Trophoblast cell (in vitro differentiated cells and primary cell): ENCODE measurements at regions not wholly inside any gene's neighbourhood (a gene's known extent, or its start where the extent isn't known, plus 50 kb on each side); places are given as distances from the start of the nearest gene placed in this dataset.
A peak's percentile ranks its signal among the peaks of the same experiment; 100 is the strongest.

Source experiments
- DNase-seq, 2 donors: peaks; one replicate each; pipeline ENCODE4 v3.0.0-alpha.2; 2016
- H2AFZ ChIP-seq: 2 replicates; pipeline ENCODE4 v1.6.1; 2013; ENCODE audit warnings: low read length, moderate library complexity, mild to moderate bottlenecking; ENCODE audit not compliant: insufficient read depth, poor library complexity
- H2AK5ac ChIP-seq: 2 replicates; pipeline ENCODE4 v1.6.1; 2013; ENCODE audit warnings: mild to moderate bottlenecking, low read length
- H2BK120ac ChIP-seq: 2 replicates; pipeline ENCODE4 v1.6.1; 2013; ENCODE audit warnings: low read length, mild to moderate bottlenecking, moderate library complexity; ENCODE audit not compliant: insufficient read depth, poor library complexity
- H2BK12ac ChIP-seq: 2 replicates; pipeline ENCODE4 v1.6.1; 2013; ENCODE audit warnings: mild to moderate bottlenecking, low read length, moderate library complexity
- H2BK5ac ChIP-seq: 2 replicates; pipeline ENCODE4 v1.6.1; 2013; ENCODE audit warnings: low read length, low read depth, moderate library complexity, mild to moderate bottlenecking; ENCODE audit not compliant: poor library complexity
- H3K14ac ChIP-seq: 2 replicates; pipeline ENCODE4 v1.6.1; 2013; ENCODE audit warnings: mild to moderate bottlenecking, low read length
- H3K18ac ChIP-seq: 2 replicates; pipeline ENCODE4 v1.6.1; 2013; ENCODE audit warnings: mild to moderate bottlenecking, low read length
- H3K23ac ChIP-seq: 2 replicates; pipeline ENCODE4 v1.6.1; 2013; ENCODE audit warnings: low read length
- H3K27ac ChIP-seq: 2 replicates; pipeline ENCODE4 v1.5.1; 2013; ENCODE audit warnings: low read depth, mild to moderate bottlenecking, inconsistent platforms, low read length, moderate library complexity
- H3K27me3 ChIP-seq: 2 replicates; pipeline ENCODE4 v1.6.1; 2013; ENCODE audit warnings: inconsistent platforms, mild to moderate bottlenecking, low read length, moderate library complexity; ENCODE audit not compliant: insufficient read depth
- H3K36me3 ChIP-seq, 2 experiments: 1 replicate in 1 of 2; 2 replicates in 1 of 2; pipeline ENCODE4 v1.6.1; 2013; ENCODE audit warnings: low read length in 2 of 2, mild to moderate bottlenecking in 2 of 2, moderate library complexity in 1 of 2; ENCODE audit not compliant: insufficient read depth in 2 of 2, control insufficient read depth in 1 of 2
- H3K4ac ChIP-seq: 2 replicates; pipeline ENCODE4 v1.6.1; 2013; ENCODE audit warnings: low read depth, mild to moderate bottlenecking, low read length, moderate library complexity
- H3K4me1 ChIP-seq, 2 experiments: 1 replicate in 1 of 2; 2 replicates in 1 of 2; pipeline ENCODE4 v1.6.1; 2013; ENCODE audit warnings: low read length in 2 of 2, mild to moderate bottlenecking in 2 of 2, moderate library complexity in 1 of 2; ENCODE audit not compliant: insufficient read depth in 2 of 2, control insufficient read depth in 1 of 2
- H3K4me2 ChIP-seq: 2 replicates; pipeline ENCODE4 v1.6.1; 2013; ENCODE audit warnings: inconsistent platforms, mild to moderate bottlenecking, low read length, moderate library complexity
- H3K4me3 ChIP-seq: 2 replicates; pipeline ENCODE4 v1.5.1; 2013; ENCODE audit warnings: mild to moderate bottlenecking, low read depth, low read length, inconsistent platforms
- H3K79me1 ChIP-seq: one replicate; pipeline ENCODE4 v1.6.1; 2013; ENCODE audit warnings: low read length
- H3K79me2 ChIP-seq: 2 replicates; pipeline ENCODE4 v1.6.1; 2013; ENCODE audit warnings: low read length, mild to moderate bottlenecking; ENCODE audit not compliant: control insufficient read depth, insufficient read depth, poor library complexity
- H3K9ac ChIP-seq: 2 replicates; pipeline ENCODE4 v1.6.1; 2013; ENCODE audit warnings: mild to moderate bottlenecking, low read length
- H3K9me3 ChIP-seq: 2 replicates; pipeline ENCODE4 v1.6.1; 2013; ENCODE audit warnings: low read depth, mild to moderate bottlenecking, control low read depth, inconsistent platforms, low read length; ENCODE audit not compliant: insufficient read depth
- H4K12ac ChIP-seq: 2 replicates; pipeline ENCODE4 v1.6.1; 2013; ENCODE audit warnings: low read depth, mild to moderate bottlenecking, low read length, moderate library complexity
- H4K8ac ChIP-seq: 2 replicates; pipeline ENCODE4 v1.6.1; 2013; ENCODE audit warnings: low read depth, mild to moderate bottlenecking, low read length, moderate library complexity
- H4K91ac ChIP-seq: one replicate; pipeline ENCODE4 v1.6.1; 2013; ENCODE audit warnings: low read depth, mild to moderate bottlenecking, low read length, moderate library complexity
- WGBS: extraction: QIAGEN DNeasy Blood & Tissue Kit; methylation state at CpG from one replicate; pipeline ENCODE4 v1.1.7; 2013; ENCODE audit warnings: missing lambda C conversion rate; ENCODE audit not compliant: insufficient read length, insufficient coverage; ENCODE audit errors: extremely low coverage; 5-methylcytosine and 5-hydroxymethylcytosine counted together

DNA sequence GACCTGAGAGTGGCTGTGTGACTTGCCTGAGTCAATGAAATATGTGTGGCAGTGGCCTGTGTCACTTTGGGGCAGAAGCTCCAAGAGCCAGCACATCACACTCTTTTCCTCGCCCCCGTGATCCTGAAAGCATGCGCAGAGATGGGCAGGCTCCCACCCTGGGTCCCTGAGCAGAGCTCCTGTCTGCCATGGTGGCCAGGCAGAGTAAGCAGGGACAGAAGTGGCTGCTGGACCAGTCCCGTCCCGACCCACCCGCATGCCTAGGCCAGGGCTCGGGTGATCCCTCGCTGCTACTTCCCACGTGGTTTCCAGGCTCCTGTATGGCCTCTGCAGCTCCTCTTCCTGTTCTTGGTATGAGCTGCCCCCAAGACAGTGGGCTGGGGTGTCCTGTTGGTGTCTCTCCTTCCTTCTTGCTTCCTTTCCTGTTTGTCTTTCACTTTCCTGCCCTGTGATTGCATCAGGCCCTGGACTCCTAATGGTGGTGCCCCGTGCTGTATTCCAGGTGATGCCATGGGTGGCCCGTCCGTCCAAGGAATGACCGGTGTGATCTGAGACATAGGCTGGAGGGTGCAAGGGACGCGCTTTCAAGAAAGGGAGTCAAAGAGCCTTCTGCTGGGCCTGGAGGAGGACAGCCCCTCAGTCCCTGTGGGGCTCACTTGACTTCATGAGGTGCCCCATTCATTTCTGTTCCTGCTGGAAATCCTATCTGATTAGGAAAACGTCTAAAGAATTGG is 71.4 kb upstream of the SHH start:
- H3K79me1 ChIP-seq: no peaks in the 10 kb centered on the region
- H4K8ac ChIP-seq: no peak overlapping the region
- no peak overlapping the region for H3K4ac ChIP-seq
- no peak overlapping the region for H3K9ac ChIP-seq
- no peaks in the 10 kb centered on the region for H3K36me3 ChIP-seq
- no peak overlapping the region for H3K18ac ChIP-seq
- H3K79me2 ChIP-seq: no peaks in the 10 kb centered on the region
- no peak overlapping the region for H2BK120ac ChIP-seq
- no peaks in the 10 kb centered on the region for H3K27me3 ChIP-seq
- DNase-seq: no peak
- H3K4me3 ChIP-seq: no peak overlapping the region
- H3K23ac ChIP-seq: no peak overlapping the region
- no peak overlapping the region for H2AK5ac ChIP-seq
- no peak overlapping the region for H2AFZ ChIP-seq
- H3K4me2 ChIP-seq: no peak overlapping the region
- H4K12ac ChIP-seq: no peak overlapping the region
- WGBS: no CpG with 5 or more reads among the region's 16 CpGs
- H3K27ac ChIP-seq: no peak overlapping the region
- no peak overlapping the region for H3K14ac ChIP-seq
- H3K9me3 ChIP-seq: peaks cover 3% of the 10 kb centered on the region
- no peak overlapping the region for H4K91ac ChIP-seq
- H2BK12ac ChIP-seq: no peak overlapping the region
- no peak overlapping the region for H2BK5ac ChIP-seq
- no peaks in the 10 kb centered on the region for H3K4me1 ChIP-seq

DNA sequence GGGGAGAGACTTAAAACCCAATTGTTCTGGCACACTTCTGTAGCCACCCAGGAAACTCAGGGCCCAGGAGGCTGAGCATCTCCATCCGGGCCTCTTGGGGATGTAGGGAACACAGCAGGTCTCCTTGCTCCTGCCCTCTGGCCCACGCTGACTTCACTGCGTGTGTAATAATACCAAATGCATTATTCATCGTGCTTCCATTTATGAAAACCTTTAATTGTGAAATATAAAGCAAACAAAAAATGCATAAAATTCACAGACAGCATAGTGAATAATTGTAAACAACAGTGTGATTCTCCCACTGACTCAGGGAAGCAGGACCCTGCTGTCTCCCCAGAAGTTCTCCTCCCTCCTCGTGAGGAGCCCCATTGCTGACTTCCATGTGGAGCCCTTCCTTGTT is 70.3 kb upstream of the SHH start:
- Histone ChIP-seq H4K8ac (no peak overlapping the region), H3K27me3 (no peaks in the 10 kb centered on the region), H3K18ac (no peak overlapping the region)

DNA sequence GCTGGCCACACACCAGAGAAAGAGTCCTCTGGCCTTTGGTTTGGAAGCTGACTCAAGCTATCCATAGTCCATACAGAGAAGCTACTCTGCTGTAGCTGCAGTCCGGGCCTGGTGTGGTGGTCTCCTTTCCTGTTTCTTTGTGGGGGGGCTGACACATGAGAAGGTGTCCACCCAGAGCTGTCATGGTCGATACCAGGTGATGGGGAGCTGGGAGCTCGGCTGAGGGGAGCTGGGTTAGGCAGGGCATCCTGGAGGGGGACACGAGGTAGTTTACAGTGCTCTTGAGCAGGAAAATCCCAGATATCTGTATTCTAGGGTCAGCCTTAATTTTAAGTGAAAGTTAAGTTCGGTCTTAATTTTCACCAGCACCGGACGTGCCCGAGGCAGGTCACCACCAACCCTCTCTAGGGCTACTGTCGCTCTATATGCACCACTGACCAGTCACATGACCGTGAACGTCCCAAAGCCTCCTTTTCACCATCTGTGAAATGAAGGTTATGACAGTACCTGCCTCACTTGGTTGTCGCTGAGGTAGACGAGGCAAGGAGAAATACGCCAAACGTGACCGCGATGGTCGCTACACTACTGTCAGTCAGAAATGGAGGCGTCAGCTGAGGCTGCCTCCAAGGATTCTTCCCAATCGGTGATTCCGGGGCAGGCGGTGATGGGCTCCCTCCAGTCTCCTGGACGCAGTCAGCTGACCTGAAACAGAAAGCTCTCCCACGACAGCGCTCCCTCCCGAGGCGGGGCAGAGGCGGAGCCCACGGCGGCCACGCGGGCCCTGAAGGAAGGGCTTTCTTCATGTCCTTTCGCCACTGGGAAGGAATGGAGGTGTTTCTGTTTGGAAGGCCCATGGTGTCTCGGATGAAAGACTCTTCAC is 69.4 kb upstream of the SHH start:
- Histone ChIP-seq H3K4me2 (no peak overlapping the region), H3K4me3 (no peak overlapping the region), H3K9me3 (peaks cover 5% of the 10 kb centered on the region), H2AK5ac (no peak overlapping the region), H3K36me3 (no peaks in the 10 kb centered on the region), H3K9ac (no peak overlapping the region), H4K8ac (no peak overlapping the region), H3K79me2 (no peaks in the 10 kb centered on the region), H4K91ac (no peak overlapping the region), H3K79me1 (no peaks in the 10 kb centered on the region), H2BK5ac (no peak overlapping the region), H3K14ac (no peak overlapping the region), H3K4me1 (no peaks in the 10 kb centered on the region), H2BK120ac (no peak overlapping the region), H4K12ac (no peak overlapping the region), H2AFZ (no peak overlapping the region), H3K27ac (no peak overlapping the region), H3K27me3 (no peaks in the 10 kb centered on the region), H3K4ac (no peak overlapping the region), H3K18ac (no peak overlapping the region), H3K23ac (no peak overlapping the region), H2BK12ac (no peak overlapping the region)
- DNase-seq: no peak
- WGBS: no CpG with 5 or more reads among the region's 34 CpGs

More for the DNA sequence above, 70.3 kb upstream of the SHH start:
- no peak overlapping the region for H3K27ac ChIP-seq
- H4K91ac ChIP-seq: no peak overlapping the region
- no peak overlapping the region for H3K9ac ChIP-seq
- no peaks in the 10 kb centered on the region for H3K36me3 ChIP-seq
- no peak overlapping the region for H2BK5ac ChIP-seq
- no peak overlapping the region for H3K4me2 ChIP-seq
- H2BK120ac ChIP-seq: no peak overlapping the region
- H3K4ac ChIP-seq: no peak overlapping the region
- peak in 1 of 2 donors; percentile 12 for DNase-seq
- no peak overlapping the region for H2AFZ ChIP-seq
- no peak overlapping the region for H3K4me3 ChIP-seq
- WGBS: no CpG with 5 or more reads among the region's 5 CpGs
- no peaks in the 10 kb centered on the region for H3K4me1 ChIP-seq
- H3K79me2 ChIP-seq: no peaks in the 10 kb centered on the region
- H3K23ac ChIP-seq: no peak overlapping the region
- no peak overlapping the region for H4K12ac ChIP-seq
- no peak overlapping the region for H2AK5ac ChIP-seq
- H3K9me3 ChIP-seq: peaks cover 5% of the 10 kb centered on the region
- H3K79me1 ChIP-seq: no peaks in the 10 kb centered on the region
- H3K14ac ChIP-seq: no peak overlapping the region
- H2BK12ac ChIP-seq: no peak overlapping the region

DNA sequence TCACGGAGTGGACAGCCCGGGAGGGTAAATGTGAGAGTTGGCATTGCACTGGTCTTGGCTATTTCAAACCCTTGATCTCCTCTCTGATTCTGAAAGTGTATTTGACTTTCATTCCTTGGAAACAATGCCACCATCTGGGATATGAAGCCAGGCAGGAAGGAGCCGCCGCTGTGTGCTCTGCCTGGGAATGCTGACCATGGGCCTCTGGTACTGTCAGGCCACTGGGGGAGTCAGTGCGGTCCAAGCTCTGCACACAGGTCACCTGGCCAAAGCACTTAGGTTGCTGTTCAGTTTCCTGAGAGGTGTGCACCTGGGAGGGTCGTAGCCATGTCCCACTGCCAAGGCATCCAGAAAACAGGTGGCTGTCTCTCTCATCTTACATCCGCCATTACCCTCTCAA is 68.5 kb upstream of the SHH start:
- H3K14ac ChIP-seq: no peak overlapping the region
- H3K79me2 ChIP-seq: no peaks in the 10 kb centered on the region
- no peak overlapping the region for H4K91ac ChIP-seq
- no peak overlapping the region for H2AFZ ChIP-seq
- no peak overlapping the region for H3K9ac ChIP-seq
- no peaks in the 10 kb centered on the region for H3K4me1 ChIP-seq
- H4K12ac ChIP-seq: no peak overlapping the region
- H3K18ac ChIP-seq: no peak overlapping the region
- H3K23ac ChIP-seq: no peak overlapping the region
- no peaks in the 10 kb centered on the region for H3K36me3 ChIP-seq
- no peak overlapping the region for H4K8ac ChIP-seq
- H3K4me3 ChIP-seq: no peak overlapping the region
- peaks cover 2% of the 10 kb centered on the region for H3K9me3 ChIP-seq
- no peak overlapping the region for H3K4ac ChIP-seq
- no CpG with 5 or more reads among the region's 7 CpGs for WGBS
- H3K4me2 ChIP-seq: no peak overlapping the region
- H2BK5ac ChIP-seq: no peak overlapping the region
- DNase-seq: no peak
- H2BK120ac ChIP-seq: no peak overlapping the region
- H3K27ac ChIP-seq: no peak overlapping the region
- no peak overlapping the region for H2BK12ac ChIP-seq
- H2AK5ac ChIP-seq: no peak overlapping the region
- no peaks in the 10 kb centered on the region for H3K79me1 ChIP-seq
- no peaks in the 10 kb centered on the region for H3K27me3 ChIP-seq
